ENCODE measurements at regions not wholly inside any gene's neighbourhood (a gene's known extent, or its start where the extent isn't known, plus 50 kb on each side); places are given as distances from the start of the nearest gene placed in this dataset.
"Not testable (repeated sequence)": the region's sequence is repeated elsewhere in the genome, so short reads cannot be mapped to it uniquely, and the experiment has no call there.

DNA sequence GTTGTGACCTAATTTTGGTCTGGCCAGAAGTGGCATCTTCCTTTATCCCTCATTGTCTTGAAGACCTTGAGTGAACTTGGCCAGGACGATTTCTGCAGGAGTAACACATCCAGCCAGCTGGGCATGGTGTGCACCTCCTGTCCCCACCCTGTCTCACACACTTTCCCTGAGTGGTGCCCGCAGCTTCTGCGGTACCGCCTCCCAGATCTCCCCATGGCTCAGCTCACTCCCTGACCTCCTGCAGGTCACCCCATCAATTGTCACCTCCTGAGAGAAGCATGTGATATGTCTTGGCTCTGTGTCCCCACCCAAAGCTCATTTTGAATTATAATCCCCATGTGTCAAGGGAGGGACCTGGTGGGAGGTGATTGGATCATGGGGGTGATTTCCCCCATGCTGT lies 50.2 kb upstream of the TP53I11 start:
- intact Hi-C loops (cut with DNase I), result no loop called here
- ATAC-seq (ENCODE audit: poor library complexity) (peak; percentile 69), DNase-seq (no peak)

DNA sequence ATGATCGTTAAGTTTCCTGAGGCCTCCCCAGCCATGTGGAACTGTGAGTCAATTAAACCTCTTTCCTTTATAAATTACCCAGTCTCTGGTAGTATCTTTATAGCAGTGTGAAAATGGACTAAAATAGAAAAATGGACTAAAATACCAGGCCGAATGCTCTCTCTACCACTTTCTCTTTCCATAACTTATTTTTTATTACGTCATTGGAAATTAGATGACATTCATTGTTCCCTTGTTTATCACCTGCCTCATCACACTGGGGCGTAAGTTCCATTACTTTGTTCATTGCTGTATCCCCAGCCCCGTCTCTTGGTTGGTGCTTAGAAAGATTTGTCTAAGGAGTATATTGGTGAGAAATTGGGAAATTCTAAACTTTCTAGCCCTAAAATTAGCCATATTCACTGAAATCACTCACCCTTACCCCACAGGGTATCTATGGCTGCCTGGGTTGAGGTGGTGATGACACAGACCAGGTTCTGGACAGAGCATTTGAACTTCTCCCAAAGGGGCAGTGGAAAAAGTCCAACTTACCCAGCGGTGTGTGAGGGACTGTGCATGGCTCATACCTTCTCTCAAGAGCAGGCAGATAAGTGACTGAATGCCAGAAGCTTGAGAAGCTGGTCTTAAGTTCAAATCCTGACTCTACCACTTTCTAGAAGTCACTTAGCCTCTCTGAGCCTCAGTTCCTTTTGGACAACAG lies 50.9 kb upstream of the TP53I11 start:
- peak; percentile 63 for ATAC-seq (ENCODE audit: poor library complexity)
- DNase-seq, result no peak
- intact Hi-C loops (cut with DNase I), result no loop called here

DNA sequence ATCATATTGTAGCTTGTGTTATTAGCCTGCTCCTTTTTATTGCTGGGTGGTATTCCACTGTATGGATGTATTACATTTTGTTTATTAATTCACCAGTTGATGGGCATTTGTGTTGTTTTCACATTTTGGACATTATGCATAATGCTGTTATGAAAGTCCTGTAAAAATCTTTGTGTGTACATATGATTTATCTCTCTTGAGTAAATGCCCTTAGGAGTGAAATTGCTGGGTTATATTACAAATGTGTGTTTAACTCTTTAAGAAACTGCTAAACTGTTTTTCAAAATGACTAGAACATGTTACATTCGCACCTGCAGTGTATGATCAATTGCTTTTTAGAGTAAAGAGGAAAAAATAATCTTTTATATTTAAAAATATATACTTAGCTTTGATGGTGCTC lies 54.4 kb upstream of the TP53I11 start:
- intact Hi-C loops (cut with DNase I), result no loop called here
- ATAC-seq (ENCODE audit: poor library complexity) (no peak), DNase-seq (no peak)

DNA sequence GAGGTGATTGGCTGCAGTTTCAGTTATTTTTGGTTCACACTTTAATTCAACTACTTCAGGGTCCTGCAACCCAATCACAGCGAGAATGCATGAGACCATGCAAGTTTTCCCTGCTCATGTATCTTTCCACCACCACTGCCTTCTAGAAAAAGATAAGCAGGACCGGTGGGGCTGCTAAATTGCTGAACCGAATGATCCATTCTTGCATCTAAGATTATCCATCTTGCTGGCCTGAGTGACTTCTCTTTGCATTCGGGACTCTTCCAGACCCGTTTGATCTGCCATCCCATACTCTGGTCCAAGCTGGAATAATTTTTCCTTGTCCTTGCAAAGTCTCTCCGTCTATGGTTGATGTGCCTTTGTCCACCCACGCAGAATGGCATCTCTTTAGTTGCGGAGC lies 56.3 kb upstream of the TP53I11 start:
- DNase-seq, result no peak
- ATAC-seq (ENCODE audit: poor library complexity), result no peak
- intact Hi-C loops (cut with DNase I), result no loop called here

DNA sequence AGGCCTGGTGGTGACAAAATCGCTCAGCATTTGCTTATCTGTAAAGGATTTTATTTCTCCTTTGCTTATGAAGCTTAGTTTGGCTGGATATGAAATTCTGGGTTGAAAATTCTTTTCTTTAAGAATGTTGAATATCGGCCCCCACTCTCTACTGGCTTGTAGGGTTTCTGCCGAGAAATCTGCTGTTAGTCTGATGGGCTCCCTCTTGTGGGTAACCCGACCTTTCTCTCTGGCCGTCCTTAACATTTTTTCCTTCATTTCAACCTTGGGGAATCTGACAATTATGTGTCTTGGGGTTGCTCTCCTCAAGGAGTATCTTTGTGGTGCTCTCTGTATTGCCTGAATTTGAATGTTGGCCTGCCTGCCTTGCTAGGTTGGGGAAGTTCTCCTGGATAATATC lies 65.3 kb upstream of the TP53I11 start:
- DNase-seq; ATAC-seq (ENCODE audit: poor library complexity); intact Hi-C loops (cut with DNase I): not testable (repeated sequence)

DNA sequence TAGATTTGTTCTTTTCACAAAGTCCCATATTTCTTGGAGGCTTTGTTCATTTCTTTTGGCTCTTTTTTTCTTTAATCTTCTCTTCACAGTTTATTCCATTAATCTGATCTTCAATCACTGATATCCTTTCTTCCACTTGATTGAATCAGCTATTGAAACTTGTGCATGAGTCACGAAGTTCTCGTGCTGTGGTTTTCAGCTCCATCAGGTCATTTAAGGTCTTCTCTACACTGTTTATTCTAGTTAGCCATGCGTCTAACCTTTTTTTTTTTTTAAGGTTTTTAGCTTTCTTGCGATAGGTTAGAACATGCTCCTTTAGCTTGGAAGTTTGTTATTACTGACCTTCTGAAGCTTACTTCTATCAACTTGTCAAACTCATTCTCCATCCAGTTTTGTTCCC lies 65.8 kb upstream of the TP53I11 start:
- intact Hi-C loops (cut with DNase I); ATAC-seq (ENCODE audit: poor library complexity); DNase-seq: not testable (repeated sequence)

DNA sequence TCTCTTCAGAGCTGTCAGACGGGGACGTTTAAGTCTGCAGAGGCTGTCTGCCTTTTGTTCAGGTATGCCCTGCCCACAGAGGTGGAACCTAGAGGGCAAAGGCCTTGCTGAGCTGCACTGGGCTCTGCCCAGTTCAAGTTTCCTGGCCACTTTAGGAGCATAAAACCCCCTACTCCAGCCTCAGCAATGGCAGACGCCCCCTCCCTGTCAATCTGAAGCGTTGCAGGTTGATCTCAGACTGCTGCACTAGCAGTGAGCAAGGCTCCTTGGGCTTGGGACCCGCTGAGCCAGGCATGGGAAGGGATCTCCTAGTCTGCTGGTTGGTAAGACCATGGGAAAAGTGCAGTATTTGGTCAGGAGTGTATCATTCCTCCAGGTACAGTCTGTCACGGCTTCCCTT lies 66.6 kb upstream of the TP53I11 start:
- ATAC-seq (ENCODE audit: poor library complexity) (no peak), DNase-seq (no peak)
- intact Hi-C loops (cut with DNase I), result no loop called here

DNA sequence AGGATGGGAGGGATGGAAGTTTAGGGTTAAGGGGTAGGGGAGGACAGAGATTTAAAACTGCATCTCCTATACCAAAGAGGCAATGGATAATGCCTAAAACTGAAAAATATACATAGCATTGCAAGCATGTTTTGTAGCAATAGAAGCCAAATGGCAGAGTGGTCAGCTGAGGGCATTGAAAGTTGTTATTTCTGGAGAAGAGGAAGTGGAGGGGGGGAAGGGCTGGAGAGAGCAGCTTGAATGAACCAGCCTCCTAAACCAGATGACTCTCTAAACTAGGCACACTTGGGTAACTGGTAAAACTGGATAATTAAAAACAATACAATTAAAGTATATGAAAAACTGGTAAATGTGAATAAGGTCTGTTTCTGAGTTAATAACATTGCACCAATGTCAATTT lies 70.3 kb upstream of the TP53I11 start:
- no peak for DNase-seq
- peak; percentile 27 for ATAC-seq (ENCODE audit: poor library complexity)
- intact Hi-C loops (cut with DNase I), result loop anchor here (10.0 kb wide), 1 partner anchor 66 kb away; the partner anchor contains the start of gene TP53I11

DNA sequence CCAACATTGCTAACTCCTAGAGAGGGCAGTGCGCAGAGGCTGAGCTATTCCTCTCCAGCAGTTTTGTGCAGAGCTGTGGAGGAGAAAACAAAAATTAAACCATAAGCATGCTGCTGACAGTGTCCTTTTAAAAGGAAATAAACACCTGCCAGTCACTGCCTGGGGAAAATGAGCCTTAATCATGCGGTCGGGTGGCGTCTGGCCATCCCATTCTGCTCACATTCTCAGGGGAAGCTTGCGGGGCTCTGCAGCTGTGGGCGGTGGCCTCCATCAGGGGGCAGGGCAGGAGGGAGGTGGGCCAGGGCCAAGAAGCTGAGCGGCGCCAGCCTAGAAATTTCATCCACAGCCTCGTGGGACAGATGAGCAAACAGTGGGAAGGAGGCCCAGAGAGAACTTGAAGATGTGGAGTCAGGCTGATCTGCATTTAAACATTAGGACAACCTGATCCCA lies 71.0 kb upstream of the TP53I11 start:
- DNase-seq (peak; percentile 89), ATAC-seq (ENCODE audit: poor library complexity) (peak; percentile 89)
- intact Hi-C loops (cut with DNase I), result loop anchor here (10.0 kb wide), 1 partner anchor 67 kb away; the partner anchor contains the start of gene TP53I11

DNA sequence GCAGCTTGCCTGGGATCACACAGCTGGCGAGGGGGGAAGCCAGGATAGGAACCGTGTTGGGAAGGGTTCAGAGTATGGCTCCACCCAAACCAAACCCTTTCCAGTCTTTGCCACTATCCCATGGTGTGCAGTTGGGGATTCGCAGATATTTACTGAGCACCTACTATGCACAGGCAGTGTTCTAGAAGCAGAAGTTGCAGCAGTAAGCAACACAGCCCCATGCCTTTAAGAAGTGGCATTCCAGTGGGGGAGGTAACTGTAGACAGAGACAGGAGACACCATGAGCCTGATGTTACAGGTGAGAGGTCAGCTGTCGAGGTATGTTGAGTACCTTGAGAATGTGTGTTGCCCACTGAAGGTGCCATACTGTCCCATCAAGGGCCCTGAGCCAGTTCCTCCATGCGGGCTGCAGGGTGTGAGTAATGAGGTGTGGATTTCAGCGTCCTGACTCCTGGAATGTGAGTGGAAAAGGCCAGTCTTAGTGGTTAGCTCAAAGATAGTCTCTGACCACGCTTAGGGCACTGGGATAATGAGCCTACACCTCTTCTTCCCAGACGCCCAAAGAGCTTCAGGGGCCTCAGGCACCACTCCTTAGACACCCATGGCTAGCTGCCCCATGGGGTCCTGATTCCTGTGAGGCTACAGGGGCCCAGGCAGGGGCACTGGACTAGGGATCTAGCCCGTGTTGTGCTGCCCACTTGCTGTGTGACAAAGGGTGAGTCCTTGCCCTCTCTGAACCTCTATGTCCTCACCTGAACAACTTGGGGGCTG lies 71.8 kb upstream of the TP53I11 start:
- ATAC-seq (ENCODE audit: poor library complexity) (peak; percentile 19), DNase-seq (no peak)
- intact Hi-C loops (cut with DNase I), result loop anchor here (10.0 kb wide), 1 partner anchor 68 kb away; the partner anchor contains the start of gene TP53I11

DNA sequence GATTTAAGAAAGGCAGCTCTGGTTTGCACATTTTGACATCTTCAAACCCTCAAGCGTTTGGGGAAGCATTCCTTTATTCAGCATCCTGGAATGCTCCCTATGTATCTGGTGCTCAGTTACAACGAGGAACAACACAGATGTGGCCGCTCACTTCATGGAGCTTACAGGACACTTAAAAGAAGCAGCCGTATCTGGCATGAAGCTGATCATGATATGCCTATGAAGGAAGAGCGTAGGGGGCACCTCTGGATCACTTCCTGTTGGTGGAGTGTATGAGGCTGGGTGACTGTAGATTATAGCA lies 72.3 kb upstream of the TP53I11 start:
- no peak for DNase-seq
- intact Hi-C loops (cut with DNase I), result loop anchor here (10.0 kb wide), 1 partner anchor 68 kb away; the partner anchor contains the start of gene TP53I11
- ATAC-seq (ENCODE audit: poor library complexity), result no peak

DNA sequence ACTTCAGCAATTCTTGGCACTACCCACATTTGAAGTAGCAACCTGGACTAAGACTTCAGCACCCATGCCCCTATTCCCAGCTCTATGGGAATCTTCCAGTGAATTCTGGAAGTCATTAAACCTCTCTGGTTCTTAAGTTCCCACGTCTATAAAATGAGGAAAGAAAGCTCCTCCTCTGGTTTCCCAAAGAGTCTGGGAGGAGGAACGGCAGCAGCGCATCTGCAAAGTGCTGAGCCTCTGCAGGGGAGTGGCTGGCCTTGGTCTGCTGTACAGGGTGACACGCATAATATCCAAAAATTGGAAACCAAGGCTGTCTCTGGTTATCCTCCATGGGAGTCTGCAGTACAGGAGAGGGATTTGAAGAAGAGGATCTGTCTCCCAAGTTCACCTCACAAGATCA lies 73.6 kb upstream of the TP53I11 start:
- ATAC-seq (ENCODE audit: poor library complexity), result no peak
- intact Hi-C loops (cut with DNase I), result loop anchor here (10.0 kb wide), 1 partner anchor 70 kb away; the partner anchor contains the start of gene TP53I11

DNA sequence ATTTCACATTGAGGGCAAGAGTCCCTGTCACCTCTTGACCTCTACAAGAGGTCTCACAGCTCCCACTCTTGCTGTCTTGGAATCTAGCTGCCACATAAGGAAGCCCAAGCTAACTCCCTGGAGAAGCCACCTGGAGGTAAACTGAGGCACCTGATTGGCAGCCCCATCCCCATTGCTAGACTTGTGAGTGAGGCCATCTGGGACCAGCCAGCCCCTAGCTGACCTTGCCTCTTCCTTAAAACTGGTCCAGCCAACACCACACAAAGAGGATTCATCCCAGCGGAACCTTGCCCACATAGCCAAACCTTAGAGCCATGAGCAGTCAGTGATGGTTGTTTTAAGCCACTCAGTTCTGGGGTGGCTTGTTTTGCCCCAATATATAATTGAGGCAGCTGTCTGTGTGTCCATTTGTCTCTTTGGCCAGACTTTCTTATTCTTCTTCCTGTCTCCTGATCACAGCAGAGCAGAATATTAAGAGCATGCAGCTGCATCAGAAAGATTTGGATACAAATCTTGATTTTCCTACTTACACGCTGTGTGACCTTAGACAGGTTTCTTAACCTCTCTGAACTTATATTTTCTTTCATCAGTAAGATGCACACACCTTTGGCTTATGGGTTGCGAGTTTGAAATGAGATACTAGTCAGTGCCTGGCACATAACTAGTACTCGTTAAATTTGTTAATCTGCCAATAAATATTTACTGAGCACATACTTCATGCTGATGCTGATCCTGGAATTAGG lies 74.3 kb upstream of the TP53I11 start:
- ATAC-seq (ENCODE audit: poor library complexity) (no peak), DNase-seq (no peak)
- intact Hi-C loops (cut with DNase I), result loop anchor here (10.0 kb wide), 1 partner anchor 70 kb away; the partner anchor contains the start of gene TP53I11

More for the DNA sequence above, 73.6 kb upstream of the TP53I11 start:
- no peak for DNase-seq

DNA sequence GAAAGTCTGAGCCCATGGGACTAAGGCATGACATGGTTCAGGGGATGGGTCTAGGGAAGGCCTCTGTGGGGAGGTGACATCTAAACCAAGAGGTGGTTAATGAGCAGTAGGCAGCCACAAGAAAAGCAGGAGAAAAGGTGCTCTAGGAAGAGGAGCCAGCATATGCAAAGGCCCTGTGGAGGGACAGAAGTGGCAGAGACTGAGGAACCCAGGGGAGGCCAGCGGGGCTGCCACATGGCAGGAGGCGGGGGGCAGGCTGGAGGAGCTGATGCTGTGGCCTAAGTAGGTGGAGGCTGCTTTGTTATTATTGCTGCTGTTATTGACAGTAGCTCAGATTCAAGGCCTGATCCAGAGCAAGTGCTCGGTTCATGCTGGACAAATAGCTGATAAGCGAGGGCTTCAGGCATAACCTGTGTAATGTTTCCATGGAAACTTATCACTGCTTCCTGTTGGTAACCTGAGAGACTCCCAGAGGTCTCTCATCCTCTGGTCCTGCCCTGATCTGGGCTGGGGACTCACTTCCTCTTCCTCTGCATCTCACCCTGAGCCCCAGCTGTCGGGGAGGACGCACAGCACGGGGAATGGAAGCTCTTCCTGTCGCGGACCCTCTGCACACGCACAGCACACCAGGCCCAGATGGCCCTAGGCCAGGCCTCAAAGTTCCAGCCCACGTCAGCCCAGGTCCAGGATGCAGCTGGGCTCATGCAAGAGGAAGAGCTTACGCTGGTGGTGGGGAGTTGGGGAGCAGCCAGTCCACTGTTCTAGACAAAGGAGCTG lies 75.2 kb upstream of the TP53I11 start:
- intact Hi-C loops (cut with DNase I), result loop anchor here (10.0 kb wide), 1 partner anchor 71 kb away; the partner anchor contains the start of gene TP53I11
- peak; percentile 83 for DNase-seq
- peak; percentile 43 for ATAC-seq (ENCODE audit: poor library complexity)

DNA sequence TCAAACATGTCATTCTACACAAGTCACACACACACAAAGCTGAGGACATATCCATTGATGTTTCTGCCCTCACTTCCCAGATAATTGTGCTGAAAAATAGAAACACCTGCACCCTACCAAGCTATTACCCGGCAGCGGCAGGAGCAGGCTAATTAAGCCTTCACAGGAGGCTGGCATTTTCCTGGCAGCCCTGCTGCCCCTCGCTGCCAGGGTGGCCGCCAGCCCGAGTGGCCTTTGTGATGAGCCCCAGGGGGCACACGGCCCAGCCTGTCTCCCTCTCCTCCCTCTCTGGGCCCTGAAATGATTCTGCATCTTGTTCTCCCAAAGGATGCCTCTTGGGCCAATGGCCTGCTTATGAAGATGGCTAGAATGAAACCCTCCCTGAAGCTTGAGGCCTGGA lies 76.2 kb upstream of the TP53I11 start:
- peak; percentile 33 for ATAC-seq (ENCODE audit: poor library complexity)
- intact Hi-C loops (cut with DNase I), result loop anchor here (10.0 kb wide), 1 partner anchor 72 kb away; the partner anchor contains the start of gene TP53I11
- DNase-seq, result no peak

DNA sequence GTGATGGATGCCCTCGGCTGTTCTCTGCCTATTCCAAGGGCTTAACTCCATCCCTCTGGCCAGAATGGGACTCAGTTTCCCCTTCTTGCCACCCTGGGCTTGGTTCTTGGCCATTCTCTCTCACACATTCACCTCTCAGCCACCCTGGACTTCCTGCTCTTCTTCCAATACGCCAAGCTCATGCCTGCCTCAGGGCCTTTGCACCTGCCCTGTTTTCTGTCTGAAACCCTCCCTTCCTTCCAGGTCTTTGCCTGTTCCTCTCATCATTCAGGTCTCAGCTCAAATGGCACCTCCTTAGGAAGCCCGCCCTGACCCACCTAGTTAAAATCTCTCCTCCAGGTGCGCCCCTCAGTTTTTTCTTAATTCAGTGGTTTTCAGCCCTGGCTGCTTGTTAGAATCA lies 76.6 kb upstream of the TP53I11 start:
- intact Hi-C loops (cut with DNase I), result loop anchor here (10.0 kb wide), 1 partner anchor 73 kb away; the partner anchor contains the start of gene TP53I11
- no peak for ATAC-seq (ENCODE audit: poor library complexity)
- DNase-seq, result no peak

DNA sequence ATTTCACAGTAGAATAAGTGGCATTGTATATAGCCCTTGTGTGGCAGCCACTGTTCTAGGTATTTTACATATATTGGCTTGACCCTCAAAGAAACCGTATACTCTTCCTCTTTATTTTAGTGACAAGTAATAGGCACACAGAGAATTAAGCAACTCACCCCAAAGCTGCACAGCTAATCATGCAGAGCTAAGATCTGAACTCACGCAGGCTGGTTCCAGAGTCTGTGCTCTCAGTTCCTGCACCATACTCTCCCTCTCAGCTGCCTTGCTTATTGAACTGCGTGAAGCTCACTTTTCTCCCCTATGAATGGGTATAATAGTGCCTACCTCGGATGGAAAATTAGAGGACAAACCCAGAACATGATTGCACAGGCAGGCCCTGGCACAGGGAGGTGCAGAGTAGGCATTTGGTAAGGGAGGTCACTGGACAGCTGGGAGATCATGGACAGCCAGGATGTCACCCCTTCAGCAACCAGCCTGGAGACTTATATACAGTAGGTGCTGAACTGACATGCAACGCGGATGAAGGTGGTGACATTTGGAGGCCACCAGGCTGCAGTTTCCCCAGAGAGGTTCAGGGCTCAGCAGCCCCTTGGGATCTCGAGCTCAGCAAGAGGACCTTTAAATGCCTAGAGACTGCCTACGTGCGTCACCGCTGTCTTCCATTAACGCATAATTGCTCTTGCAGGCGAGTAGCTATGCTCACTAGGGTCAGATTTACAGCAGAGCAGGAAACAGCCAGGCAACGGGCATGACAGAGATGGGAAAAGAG lies 78.4 kb upstream of the TP53I11 start:
- DNase-seq, result no peak
- intact Hi-C loops (cut with DNase I), result loop anchor here (10.0 kb wide), 1 partner anchor 74 kb away; the partner anchor contains the start of gene TP53I11
- ATAC-seq (ENCODE audit: poor library complexity), result peak; percentile 28
